Type B pancreatic cell (in vitro differentiated cells): ENCODE measurements at regions not wholly inside any gene's neighbourhood (a gene's known extent, or its start where the extent isn't known, plus 50 kb on each side); places are given as distances from the start of the nearest gene placed in this dataset.

ENCODE experiments used
- DNase-seq: peaks from one replicate; pipeline ENCODE4 v3.0.0; 2021; ENCODE audit warnings: mixed read lengths; ENCODE audit not compliant: unreplicated experiment; ENCODE audit errors: extremely low spot score
- H3K27ac Mint-ChIP-seq: 2 replicates; pipeline ENCODE4 v1.8.0; 2021; ENCODE audit warnings: mild to moderate bottlenecking, mixed read lengths
- H3K27me3 Mint-ChIP-seq: 2 replicates; pipeline ENCODE4 v1.8.0; 2021; ENCODE audit warnings: mixed read lengths
- H3K36me3 Mint-ChIP-seq: 2 replicates; pipeline ENCODE4 v1.8.0; 2021; ENCODE audit warnings: mixed read lengths
- H3K4me1 Mint-ChIP-seq: one replicate; pipeline ENCODE4 v1.8.0; 2021; ENCODE audit warnings: mixed read lengths; ENCODE audit not compliant: unreplicated experiment
- H3K4me3 Mint-ChIP-seq: 2 replicates; pipeline ENCODE4 v1.8.0; 2021; ENCODE audit warnings: mild to moderate bottlenecking, mixed read lengths
- H3K9me3 Mint-ChIP-seq: 2 replicates; pipeline ENCODE4 v1.8.0; 2021; ENCODE audit warnings: mixed read lengths
- CTCF ChIP-seq: fragments of 200-600 bp; sonication (generic); conservative IDR thresholded peaks from 2 replicates; pipeline ENCODE4 v1.5.0; 2021; ENCODE audit warnings: antibody characterized with exemption, mild to moderate bottlenecking

GRCh38 chr21:27425574-27425973 lies 458.7 kb upstream of the ADAMTS5 start:
- Mint-ChIP-seq H3K9me3 (peaks cover 7% of the 10 kb centered on the region), H3K4me3 (no peak overlapping the region), H3K27me3 (no peaks in the 10 kb centered on the region), H3K27ac (no peak overlapping the region), H3K36me3 (no peaks in the 10 kb centered on the region), H3K4me1 (peaks cover 4% of the 10 kb centered on the region)
- no peak for TF ChIP-seq CTCF
- no peak for DNase-seq

DNA sequence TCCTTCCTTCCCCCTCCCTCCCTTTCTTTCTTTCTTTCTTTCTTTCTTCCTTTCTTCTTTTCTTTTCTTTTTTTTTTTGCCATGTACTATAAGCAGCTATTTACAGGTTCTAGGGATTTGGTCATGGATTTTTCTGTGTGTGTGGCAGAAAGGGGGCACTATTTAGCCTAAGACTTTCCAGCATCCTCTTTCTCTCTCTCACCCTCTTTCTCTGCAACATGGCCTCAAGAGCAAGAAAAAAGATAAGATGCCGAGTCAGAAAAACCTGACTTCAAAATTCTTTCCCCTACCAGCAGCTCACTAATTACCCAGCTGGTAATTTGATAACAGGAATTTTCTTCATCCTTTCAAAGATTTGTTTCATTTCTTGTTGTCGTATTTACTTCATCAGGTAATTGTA lies 458.3 kb upstream of the ADAMTS5 start:
- Mint-ChIP-seq H3K27ac (no peak overlapping the region), H3K9me3 (peaks cover 7% of the 10 kb centered on the region)
- no peak for TF ChIP-seq CTCF

GRCh38 chr21:27424601-27425000 lies 457.7 kb upstream of the ADAMTS5 start:
- no peak for DNase-seq
- peaks cover 4% of the 10 kb centered on the region for H3K4me1 Mint-ChIP-seq
- no peak for TF ChIP-seq CTCF
- H3K9me3 Mint-ChIP-seq, result peaks cover 7% of the 10 kb centered on the region
- no peaks in the 10 kb centered on the region for H3K36me3 Mint-ChIP-seq
- H3K27me3 Mint-ChIP-seq, result no peaks in the 10 kb centered on the region
- H3K27ac Mint-ChIP-seq, result no peak overlapping the region
- no peak overlapping the region for H3K4me3 Mint-ChIP-seq

More for the DNA sequence above, 458.3 kb upstream of the ADAMTS5 start:
- H3K4me1 Mint-ChIP-seq, result peaks cover 4% of the 10 kb centered on the region
- no peaks in the 10 kb centered on the region for H3K27me3 Mint-ChIP-seq
- no peak overlapping the region for H3K4me3 Mint-ChIP-seq
- DNase-seq, result no peak
- no peaks in the 10 kb centered on the region for H3K36me3 Mint-ChIP-seq

DNA sequence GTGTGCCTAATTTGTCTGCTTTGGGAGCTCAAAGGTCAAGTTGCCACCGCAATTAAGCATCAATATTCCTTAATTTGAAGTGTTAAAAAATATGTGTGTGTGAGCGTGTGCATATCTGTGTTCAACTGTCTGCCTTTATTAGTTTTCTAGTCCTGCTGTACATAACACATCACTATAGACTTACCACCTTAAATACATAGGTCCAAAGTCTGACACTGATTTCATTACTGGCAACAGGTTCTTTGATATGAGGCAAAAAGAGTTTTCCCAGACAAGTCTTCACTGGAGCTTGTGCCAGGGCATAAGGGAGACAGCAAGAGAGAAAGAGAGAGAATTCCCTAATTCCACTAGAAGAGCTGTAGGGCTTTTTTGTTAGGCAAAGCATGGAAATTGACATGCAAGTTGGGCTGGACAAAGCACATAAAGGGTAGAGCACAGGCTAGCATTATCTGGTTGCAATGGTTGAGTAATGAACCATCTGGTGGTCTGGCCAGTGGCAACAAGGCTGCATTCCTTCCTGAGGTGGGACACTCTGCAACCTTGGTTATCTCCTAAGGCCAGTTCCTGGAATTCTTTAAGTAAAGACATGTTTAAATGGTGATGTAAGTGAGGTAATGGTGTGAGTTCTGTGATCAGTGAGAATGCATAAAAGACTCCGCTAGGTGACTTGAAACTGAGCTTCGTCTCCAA lies 457.2 kb upstream of the ADAMTS5 start:
- no peaks in the 10 kb centered on the region for H3K36me3 Mint-ChIP-seq
- peaks cover 4% of the 10 kb centered on the region for H3K4me1 Mint-ChIP-seq
- no peak overlapping the region for H3K4me3 Mint-ChIP-seq
- H3K27ac Mint-ChIP-seq, result no peak overlapping the region
- DNase-seq, result no peak
- TF ChIP-seq CTCF, result no peak
- no peaks in the 10 kb centered on the region for H3K27me3 Mint-ChIP-seq
- peaks cover 7% of the 10 kb centered on the region for H3K9me3 Mint-ChIP-seq

- Mint-ChIP-seq H3K4me1 (peaks cover 4% of the 10 kb centered on the region), H3K9me3 (peaks cover 7% of the 10 kb centered on the region), H3K4me3 (no peak overlapping the region), H3K27me3 (no peaks in the 10 kb centered on the region), H3K27ac (no peak overlapping the region), H3K36me3 (no peaks in the 10 kb centered on the region)
- no peak for DNase-seq
- no peak for TF ChIP-seq CTCF
Observed at GRCh38 chr21:27423038-27423437, 456.1 kb upstream of the ADAMTS5 start.
